SH-SY5Y (cell line): ENCODE measurements at regions not wholly inside any gene's neighbourhood (a gene's known extent, or its start where the extent isn't known, plus 50 kb on each side); places are given as distances from the start of the nearest gene placed in this dataset.

Source experiments
- GATA2 ChIP-seq: IDR thresholded peaks from 2 replicates; pipeline ENCODE4 v1.6.1; 2011; ENCODE audit warnings: mild to moderate bottlenecking, low read depth, low read length
- GATA3 ChIP-seq: IDR thresholded peaks from 2 replicates; pipeline ENCODE4 v1.6.1; 2011; ENCODE audit warnings: low read depth, mild to moderate bottlenecking, low read length, moderate library complexity

- TF ChIP-seq GATA2 (no peak), GATA3 (no peak)
Observed at GRCh38 chr14:105852378-105853088, 326.1 kb downstream of the TMEM121 start.
